Liver (tissue), 3 donors: ENCODE measurements at regions not wholly inside any gene's neighbourhood (a gene's known extent, or its start where the extent isn't known, plus 50 kb on each side); places are given as distances from the start of the nearest gene placed in this dataset.

Source experiments
- GABPA ChIP-seq, 2 donors: IDR thresholded peaks in 1 of 2; conservative IDR thresholded peaks in 1 of 2; 2 replicates each; pipeline ENCODE4 v1.6.1; 2016; ENCODE audit warnings: antibody characterized with exemption in 2 of 2, mild to moderate bottlenecking in 1 of 2, moderate library complexity in 1 of 2
- RAD21 ChIP-seq, 2 donors: IDR thresholded peaks; 2 replicates each; pipeline ENCODE4 v1.6.1; 2016; ENCODE audit warnings: antibody characterized with exemption in 2 of 2, mild to moderate bottlenecking in 2 of 2
- REST ChIP-seq: IDR thresholded peaks from 2 replicates; pipeline ENCODE4 v1.6.1; 2016; ENCODE audit warnings: antibody characterized with exemption, mild to moderate bottlenecking
- YY1 ChIP-seq: IDR thresholded peaks from 2 replicates; pipeline ENCODE4 v1.6.1; 2016; ENCODE audit warnings: antibody characterized with exemption, mild to moderate bottlenecking
- TF ChIP-seq, protein P1 (sequence below): fragments of 150-350 bp; IDR thresholded peaks from 2 replicates; pipeline ENCODE4 v1.5.1; 2017; ENCODE audit warnings: improper control_type of control experiment, low read depth, low read length; ENCODE audit not compliant: missing input control
- TF ChIP-seq, protein P2 (sequence below): IDR thresholded peaks from 2 replicates; pipeline ENCODE4 v1.6.1; 2016; ENCODE audit warnings: antibody characterized with exemption
- donor health status: healthy.
- donor health status: healthy.

GRCh38 chr18:42675810-42676209 lies 439.7 kb downstream of the RIT2 start:
- no peak for TF ChIP-seq RAD21 (IDR thresholded peaks at IDR 0.05)
- TF ChIP-seq REST, result no peak
- TF ChIP-seq, protein P1, sequence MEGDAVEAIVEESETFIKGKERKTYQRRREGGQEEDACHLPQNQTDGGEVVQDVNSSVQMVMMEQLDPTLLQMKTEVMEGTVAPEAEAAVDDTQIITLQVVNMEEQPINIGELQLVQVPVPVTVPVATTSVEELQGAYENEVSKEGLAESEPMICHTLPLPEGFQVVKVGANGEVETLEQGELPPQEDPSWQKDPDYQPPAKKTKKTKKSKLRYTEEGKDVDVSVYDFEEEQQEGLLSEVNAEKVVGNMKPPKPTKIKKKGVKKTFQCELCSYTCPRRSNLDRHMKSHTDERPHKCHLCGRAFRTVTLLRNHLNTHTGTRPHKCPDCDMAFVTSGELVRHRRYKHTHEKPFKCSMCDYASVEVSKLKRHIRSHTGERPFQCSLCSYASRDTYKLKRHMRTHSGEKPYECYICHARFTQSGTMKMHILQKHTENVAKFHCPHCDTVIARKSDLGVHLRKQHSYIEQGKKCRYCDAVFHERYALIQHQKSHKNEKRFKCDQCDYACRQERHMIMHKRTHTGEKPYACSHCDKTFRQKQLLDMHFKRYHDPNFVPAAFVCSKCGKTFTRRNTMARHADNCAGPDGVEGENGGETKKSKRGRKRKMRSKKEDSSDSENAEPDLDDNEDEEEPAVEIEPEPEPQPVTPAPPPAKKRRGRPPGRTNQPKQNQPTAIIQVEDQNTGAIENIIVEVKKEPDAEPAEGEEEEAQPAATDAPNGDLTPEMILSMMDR, result no peak
- TF ChIP-seq GABPA (IDR thresholded peaks at IDR 0.05 in 1 of 2, conservative IDR thresholded peaks at IDR 0.05 in 1 of 2), result no peak
- TF ChIP-seq, protein P2, sequence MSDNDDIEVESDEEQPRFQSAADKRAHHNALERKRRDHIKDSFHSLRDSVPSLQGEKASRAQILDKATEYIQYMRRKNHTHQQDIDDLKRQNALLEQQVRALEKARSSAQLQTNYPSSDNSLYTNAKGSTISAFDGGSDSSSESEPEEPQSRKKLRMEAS, result no peak
- no peak for TF ChIP-seq YY1
